IgD-negative memory B cell (primary cell): ENCODE measurements at regions not wholly inside any gene's neighbourhood (a gene's known extent, or its start where the extent isn't known, plus 50 kb on each side); places are given as distances from the start of the nearest gene placed in this dataset.
"Not testable (repeated sequence)": the region's sequence is repeated elsewhere in the genome, so short reads cannot be mapped to it uniquely, and the experiment has no call there.

Experiments
- H3K27ac Mint-ChIP-seq, 3 donors: one replicate each; pipeline ENCODE4 v1.8.0; 2020 to 2022; ENCODE audit warnings: mild to moderate bottlenecking in 3 of 3, mixed read lengths in 3 of 3, moderate library complexity in 1 of 3
- H3K27me3 Mint-ChIP-seq: one replicate; pipeline ENCODE4 v1.8.0; 2021; ENCODE audit warnings: mixed read lengths
- H3K36me3 Mint-ChIP-seq: one replicate; pipeline ENCODE4 v1.8.0; 2020; ENCODE audit warnings: mild to moderate bottlenecking, mixed read lengths
- H3K4me1 Mint-ChIP-seq, 3 donors: one replicate each; pipeline ENCODE4 v1.8.0; 2020 to 2022; ENCODE audit warnings: mixed read lengths in 3 of 3, mild to moderate bottlenecking in 1 of 3
- H3K4me3 Mint-ChIP-seq, 4 donors: one replicate each; pipeline ENCODE4 v1.8.0; 2020 to 2022; ENCODE audit warnings: mild to moderate bottlenecking in 4 of 4, mixed read lengths in 4 of 4, moderate library complexity in 3 of 4
- H3K9me3 Mint-ChIP-seq, 3 donors: one replicate each; pipeline ENCODE4 v1.8.0; 2020 to 2021; ENCODE audit warnings: mixed read lengths in 3 of 3, mild to moderate bottlenecking in 1 of 3

DNA sequence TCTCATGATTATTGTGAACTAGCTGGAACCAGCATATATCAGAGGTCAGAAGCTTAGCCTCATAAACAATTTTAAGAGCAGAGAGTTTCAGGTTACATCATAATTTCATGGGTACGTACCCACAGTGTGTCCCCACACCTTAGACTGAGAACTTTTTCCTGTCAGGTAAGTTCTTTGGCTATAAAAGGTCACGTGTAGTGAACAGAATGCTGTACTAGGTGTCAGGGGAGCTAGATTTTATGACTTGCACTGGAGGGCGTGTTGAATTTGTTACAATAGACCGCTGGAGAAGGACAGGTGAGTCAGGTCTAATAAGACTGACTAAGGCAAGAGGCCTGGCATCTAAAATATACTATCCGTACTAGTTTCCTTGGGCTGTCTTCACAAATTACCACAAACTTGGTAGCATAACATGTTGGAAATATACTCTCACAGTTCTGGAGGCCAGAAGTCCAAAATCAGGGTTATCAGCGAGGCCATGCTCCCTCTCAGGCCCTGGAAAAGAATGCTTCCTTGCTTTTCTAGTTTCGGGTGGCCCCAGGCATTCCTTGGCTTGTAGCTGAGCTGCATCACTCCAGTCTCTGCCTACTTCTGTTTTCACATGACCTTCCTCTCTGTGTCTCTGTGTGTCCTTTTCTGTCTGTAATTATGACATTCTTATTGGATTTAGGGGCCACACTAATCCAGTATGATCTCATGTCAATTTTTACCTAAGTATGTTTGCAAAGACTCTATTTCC, 512.0 kb upstream of the NR3C2 start:
- no peak overlapping the region for H3K4me3 Mint-ChIP-seq
- H3K4me1 Mint-ChIP-seq = no peaks in the 10 kb centered on the region
- no peaks in the 10 kb centered on the region for H3K27me3 Mint-ChIP-seq
- H3K27ac Mint-ChIP-seq = no peak overlapping the region
- no peaks in the 10 kb centered on the region for H3K9me3 Mint-ChIP-seq
- no peaks in the 10 kb centered on the region for H3K36me3 Mint-ChIP-seq

- Mint-ChIP-seq H3K4me1 (no peaks in the 10 kb centered on the region), H3K36me3 (no peaks in the 10 kb centered on the region)
These were observed 509.1 kb upstream of the NR3C2 start for GRCh38 chr4:148951346-148951745.

GRCh38 chr4:148946271-148946670, 504.1 kb upstream of the NR3C2 start:
- Mint-ChIP-seq H3K36me3 (no peaks in the 10 kb centered on the region), H3K27me3 (no peaks in the 10 kb centered on the region), H3K4me3 (no peak overlapping the region), H3K9me3 (peaks cover 0 to 5% (median 0%) of the 10 kb centered on the region in 3 donors), H3K4me1 (peaks cover 0 to 2% (median 0%) of the 10 kb centered on the region in 3 donors), H3K27ac (no peak overlapping the region)

More at GRCh38 chr4:148951346-148951745, 509.1 kb upstream of the NR3C2 start:
- Mint-ChIP-seq H3K9me3 (no peaks in the 10 kb centered on the region), H3K4me3 (no peak overlapping the region), H3K27me3 (no peaks in the 10 kb centered on the region), H3K27ac (no peak overlapping the region)

- Mint-ChIP-seq H3K27ac (no peak overlapping the region), H3K9me3 (peaks cover 0 to 5% (median 0%) of the 10 kb centered on the region in 3 donors), H3K4me1 (peaks cover 0 to 2% (median 0%) of the 10 kb centered on the region in 3 donors), H3K4me3 (no peak overlapping the region), H3K27me3 (no peaks in the 10 kb centered on the region), H3K36me3 (no peaks in the 10 kb centered on the region)
These were observed 502.6 kb upstream of the NR3C2 start for GRCh38 chr4:148944839-148945219.

GRCh38 chr4:148944136-148944838, 502.1 kb upstream of the NR3C2 start:
- Mint-ChIP-seq H3K27me3 (no peaks in the 10 kb centered on the region), H3K4me3 (no peak overlapping the region), H3K4me1 (peaks cover 0 to 2% (median 0%) of the 10 kb centered on the region in 3 donors), H3K36me3 (no peaks in the 10 kb centered on the region), H3K9me3 (peaks cover 0 to 5% (median 0%) of the 10 kb centered on the region in 3 donors), H3K27ac (no peak overlapping the region)

- Mint-ChIP-seq H3K36me3 (no peaks in the 10 kb centered on the region), H3K27me3 (no peaks in the 10 kb centered on the region), H3K27ac (no peak overlapping the region), H3K4me1 (no peaks in the 10 kb centered on the region), H3K9me3 (peaks cover 2 to 8% (median 5%) of the 10 kb centered on the region in 3 donors), H3K4me3 (no peak overlapping the region)
These were observed 492.8 kb upstream of the NR3C2 start for GRCh38 chr4:148934926-148935578.

DNA sequence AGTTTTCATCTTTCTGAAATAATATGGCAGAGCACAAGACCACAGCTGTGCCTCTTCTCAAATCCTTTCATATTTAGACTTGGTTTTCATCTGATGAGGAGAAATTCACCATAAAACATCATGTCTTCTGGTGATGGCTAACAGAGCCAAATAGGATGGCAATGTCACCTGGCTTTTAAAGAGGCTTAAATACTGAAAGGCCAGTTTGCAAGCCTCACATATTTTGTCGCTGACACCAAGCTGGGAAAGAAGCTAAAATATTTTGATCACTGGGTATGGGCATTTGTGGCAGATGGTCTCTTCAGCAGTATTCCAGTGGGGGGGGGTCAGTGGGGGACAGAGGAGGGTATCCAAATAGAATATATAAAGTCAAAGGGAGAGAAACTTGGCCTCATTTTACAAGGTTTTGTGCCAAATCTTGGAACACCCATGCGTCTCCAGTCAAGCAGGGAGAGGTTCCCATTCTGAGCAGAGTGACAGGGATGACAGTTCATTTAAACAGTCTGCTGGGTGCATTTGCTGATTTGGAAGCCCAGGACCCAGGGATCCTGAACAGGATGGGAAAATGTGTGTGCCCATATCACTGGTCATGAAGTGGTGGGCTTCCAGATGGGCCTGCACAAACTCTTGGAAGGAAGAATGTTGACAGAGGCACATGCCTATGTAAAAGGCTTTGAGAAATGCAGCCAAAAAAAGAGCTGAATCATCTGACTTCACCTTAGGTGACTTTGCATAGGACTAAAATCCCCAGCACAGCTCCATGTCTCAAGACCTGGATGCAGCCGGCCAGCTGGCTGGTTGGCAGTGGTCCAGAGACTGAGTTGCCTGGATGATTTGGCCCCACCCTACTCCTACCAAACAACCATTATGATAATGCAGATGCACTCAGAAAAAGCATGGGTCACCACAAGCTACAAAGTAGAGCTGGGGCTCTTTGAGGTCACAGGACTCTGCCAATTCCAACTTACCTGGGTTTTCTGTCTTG, 484.4 kb upstream of the NR3C2 start:
- H3K9me3 Mint-ChIP-seq = peaks cover 6 to 12% (median 8%) of the 10 kb centered on the region in 3 donors
- no peak overlapping the region for H3K27ac Mint-ChIP-seq
- H3K27me3 Mint-ChIP-seq = no peaks in the 10 kb centered on the region
- H3K36me3 Mint-ChIP-seq = no peaks in the 10 kb centered on the region
- no peaks in the 10 kb centered on the region for H3K4me1 Mint-ChIP-seq
- no peak overlapping the region for H3K4me3 Mint-ChIP-seq

DNA sequence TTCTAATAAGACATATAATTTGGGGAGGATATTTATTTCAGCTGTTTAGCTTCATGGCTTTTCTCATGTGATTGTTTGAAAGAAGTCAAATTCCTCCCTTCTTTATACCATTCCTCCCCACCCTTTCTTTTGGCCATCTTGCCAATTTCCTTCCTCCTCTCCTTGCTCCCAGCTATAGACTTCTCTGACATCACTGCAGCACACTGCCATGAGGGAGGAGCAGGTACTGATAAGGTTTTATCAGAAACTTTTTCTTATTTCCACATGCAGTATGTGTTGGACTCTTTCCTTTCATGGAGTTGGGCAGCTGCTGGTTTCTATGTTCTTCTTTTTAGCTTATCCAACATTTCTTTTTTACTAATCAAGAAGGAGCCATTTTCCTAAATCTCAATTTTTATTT, 481.7 kb upstream of the NR3C2 start:
- no peaks in the 10 kb centered on the region for H3K36me3 Mint-ChIP-seq
- H3K4me1 Mint-ChIP-seq = no peaks in the 10 kb centered on the region
- H3K4me3 Mint-ChIP-seq = no peak overlapping the region
- H3K27me3 Mint-ChIP-seq = no peaks in the 10 kb centered on the region
- no peak overlapping the region for H3K27ac Mint-ChIP-seq
- peaks cover under 1 to 6% (median 3%) of the 10 kb centered on the region in 3 donors for H3K9me3 Mint-ChIP-seq

DNA sequence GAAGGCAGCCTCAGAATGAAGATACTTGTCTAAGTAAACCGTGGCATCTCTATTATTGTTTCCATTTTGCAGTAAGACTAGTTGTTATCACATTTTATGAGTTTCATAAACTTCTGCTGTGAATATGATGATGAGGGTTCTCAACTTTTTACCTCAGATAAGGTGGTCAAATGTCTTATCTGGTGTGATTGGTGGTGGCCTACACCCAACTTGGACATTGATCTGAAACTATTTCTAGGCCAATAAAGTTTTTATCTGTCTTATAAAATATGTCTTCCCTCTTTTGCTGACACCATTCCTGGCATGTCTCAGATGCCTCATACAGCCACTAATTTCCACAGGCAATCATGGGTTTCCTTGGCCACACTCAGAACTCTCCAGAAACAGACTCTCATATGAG, 480.3 kb upstream of the NR3C2 start:
- Mint-ChIP-seq H3K36me3 (no peaks in the 10 kb centered on the region), H3K4me1 (no peaks in the 10 kb centered on the region), H3K27ac (no peak overlapping the region), H3K9me3 (peaks cover 0 to 5% (median 3%) of the 10 kb centered on the region in 3 donors), H3K27me3 (no peaks in the 10 kb centered on the region), H3K4me3 (no peak overlapping the region)

DNA sequence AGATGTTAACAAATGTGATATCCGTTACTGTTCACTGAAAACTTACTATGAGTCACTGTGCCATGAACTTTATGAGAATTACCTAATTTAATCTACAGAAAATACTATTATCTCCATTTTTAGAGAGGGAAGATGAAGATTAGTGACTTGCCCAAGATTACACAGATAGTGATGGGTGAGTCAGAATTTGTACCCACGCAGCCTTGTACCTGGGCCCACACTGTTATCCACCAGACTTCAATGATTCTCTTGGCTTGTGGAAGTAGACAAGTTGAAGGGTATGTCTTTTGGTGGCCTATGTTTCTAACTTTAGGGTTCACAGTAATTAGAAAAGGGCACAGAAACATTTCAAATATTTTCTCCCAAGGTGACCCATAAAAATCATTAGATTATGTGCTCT, 472.5 kb upstream of the NR3C2 start:
- Mint-ChIP-seq H3K36me3 (no peaks in the 10 kb centered on the region), H3K4me1 (no peaks in the 10 kb centered on the region), H3K27ac (no peak overlapping the region), H3K27me3 (no peaks in the 10 kb centered on the region), H3K9me3 (peaks cover 0 to 5% (median 2%) of the 10 kb centered on the region in 3 donors), H3K4me3 (no peak overlapping the region)

- Mint-ChIP-seq H3K27me3 (no peaks in the 10 kb centered on the region), H3K27ac (no peak overlapping the region), H3K9me3 (peaks cover 0 to 5% (median 2%) of the 10 kb centered on the region in 3 donors), H3K36me3 (no peaks in the 10 kb centered on the region), H3K4me3 (no peak overlapping the region), H3K4me1 (no peaks in the 10 kb centered on the region)
These were observed 472.1 kb upstream of the NR3C2 start for GRCh38 chr4:148914301-148914700.

DNA sequence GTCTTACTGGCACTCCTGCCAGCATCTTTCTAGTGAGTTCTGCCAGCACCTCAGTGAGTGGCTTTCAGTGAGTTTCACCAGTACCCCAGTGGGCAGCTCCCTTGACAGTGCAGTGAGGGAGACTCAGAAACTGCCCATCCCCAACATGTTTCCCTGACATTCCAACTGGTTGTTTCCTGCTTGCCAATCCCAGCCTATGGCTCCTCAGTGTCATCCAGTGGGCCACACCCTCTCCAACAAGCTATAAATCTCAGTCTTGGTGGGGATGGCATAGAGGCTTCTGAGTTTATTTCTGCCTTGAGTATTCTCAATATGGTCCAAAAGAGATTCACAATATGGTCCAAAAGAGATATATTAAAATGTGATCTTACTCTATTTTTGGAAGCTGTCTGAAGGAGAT, 461.2 kb upstream of the NR3C2 start:
- no peaks in the 10 kb centered on the region for H3K36me3 Mint-ChIP-seq
- H3K9me3 Mint-ChIP-seq = peaks cover 4 to 10% (median 10%) of the 10 kb centered on the region in 3 donors
- H3K4me1 Mint-ChIP-seq = no peaks in the 10 kb centered on the region
- H3K27me3 Mint-ChIP-seq = no peaks in the 10 kb centered on the region
- H3K4me3 Mint-ChIP-seq = no peak overlapping the region
- H3K27ac Mint-ChIP-seq = no peak overlapping the region

- Mint-ChIP-seq H3K4me1 (no peaks in the 10 kb centered on the region), H3K4me3 (no peak overlapping the region), H3K36me3 (no peaks in the 10 kb centered on the region), H3K27me3 (no peaks in the 10 kb centered on the region), H3K27ac (no peak overlapping the region), H3K9me3 (peaks cover 7 to 19% (median 12%) of the 10 kb centered on the region in 3 donors)
These were observed 459.0 kb upstream of the NR3C2 start for GRCh38 chr4:148901075-148901705.

- H3K27me3 Mint-ChIP-seq, H3K4me3 Mint-ChIP-seq, H3K4me1 Mint-ChIP-seq, H3K36me3 Mint-ChIP-seq, H3K27ac Mint-ChIP-seq: not testable (repeated sequence)
- peaks cover 2 to 28% (median 12%) of the 10 kb centered on the region in 3 donors for H3K9me3 Mint-ChIP-seq
These were observed 455.9 kb upstream of the NR3C2 start for GRCh38 chr4:148898139-148898538.
